BJ (cell line): ENCODE measurements at regions not wholly inside any gene's neighbourhood (a gene's known extent, or its start where the extent isn't known, plus 50 kb on each side); places are given as distances from the start of the nearest gene placed in this dataset.

Source experiments
- CTCF ChIA-PET: fragments of 350-600 bp; formaldehyde crosslinking; extraction: SDS; loops from one replicate; lab custom pipeline; 2021; ENCODE audit warnings: antibody characterized with exemption, inconsistent platforms; lab: Yijun Ruan, JAX
- POLR2A ChIA-PET: fragments of 300-600 bp; sonication (Branson Sonifier 250); formaldehyde crosslinking; extraction: SDS; loops from one replicate; lab custom pipeline; 2021; ENCODE audit warnings: antibody characterized with exemption; lab: Charles Lee
- DNase-seq: peaks from one replicate; pipeline ENCODE4 v3.0.0-alpha.2; 2011; ENCODE audit warnings: low read depth
- H3K27me3 ChIP-seq: 2 replicates; pipeline ENCODE4 v1.6.0; 2011; ENCODE audit warnings: low read length; ENCODE audit not compliant: control insufficient read depth, insufficient read depth
- H3K36me3 ChIP-seq: 2 replicates; pipeline ENCODE4 v1.5.1; 2011; ENCODE audit warnings: low read length; ENCODE audit not compliant: control insufficient read depth, insufficient read depth
- H3K4me3 ChIP-seq: 2 replicates; pipeline ENCODE4 v1.5.1; 2011; ENCODE audit warnings: low read depth, mild to moderate bottlenecking, control low read depth, low read length
- TF ChIP-seq, protein P1 (sequence below): IDR thresholded peaks from 2 replicates; pipeline ENCODE4 v1.5.1; 2011; ENCODE audit warnings: low read depth, mild to moderate bottlenecking, control low read depth, inconsistent platforms, low read length, moderate library complexity; ENCODE audit not compliant: insufficient read depth

DNA sequence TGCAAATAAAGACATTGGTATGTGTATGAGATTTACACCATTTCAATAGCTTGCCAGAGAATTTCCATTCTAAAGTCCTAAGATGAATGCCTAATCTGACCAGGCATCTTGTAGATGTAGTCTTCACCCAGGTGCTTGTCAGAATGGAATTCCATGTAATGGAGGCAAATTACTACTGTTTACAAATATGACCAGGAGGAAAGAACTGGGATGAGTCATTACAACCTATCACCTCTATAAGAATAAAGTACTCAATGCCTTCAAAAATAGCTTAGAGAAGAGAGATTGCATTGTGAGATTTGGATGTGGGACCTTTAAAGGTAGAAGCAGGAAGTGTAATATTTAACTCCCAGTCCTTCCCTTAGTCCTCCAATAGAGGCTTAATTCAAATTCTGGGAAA lies 507.0 kb upstream of the PTGER4 start:
- no peaks in the 10 kb centered on the region for H3K27me3 ChIP-seq
- no peaks in the 10 kb centered on the region for H3K36me3 ChIP-seq
- POLR2A ChIA-PET, result no interaction called here
- TF ChIP-seq, protein P1, sequence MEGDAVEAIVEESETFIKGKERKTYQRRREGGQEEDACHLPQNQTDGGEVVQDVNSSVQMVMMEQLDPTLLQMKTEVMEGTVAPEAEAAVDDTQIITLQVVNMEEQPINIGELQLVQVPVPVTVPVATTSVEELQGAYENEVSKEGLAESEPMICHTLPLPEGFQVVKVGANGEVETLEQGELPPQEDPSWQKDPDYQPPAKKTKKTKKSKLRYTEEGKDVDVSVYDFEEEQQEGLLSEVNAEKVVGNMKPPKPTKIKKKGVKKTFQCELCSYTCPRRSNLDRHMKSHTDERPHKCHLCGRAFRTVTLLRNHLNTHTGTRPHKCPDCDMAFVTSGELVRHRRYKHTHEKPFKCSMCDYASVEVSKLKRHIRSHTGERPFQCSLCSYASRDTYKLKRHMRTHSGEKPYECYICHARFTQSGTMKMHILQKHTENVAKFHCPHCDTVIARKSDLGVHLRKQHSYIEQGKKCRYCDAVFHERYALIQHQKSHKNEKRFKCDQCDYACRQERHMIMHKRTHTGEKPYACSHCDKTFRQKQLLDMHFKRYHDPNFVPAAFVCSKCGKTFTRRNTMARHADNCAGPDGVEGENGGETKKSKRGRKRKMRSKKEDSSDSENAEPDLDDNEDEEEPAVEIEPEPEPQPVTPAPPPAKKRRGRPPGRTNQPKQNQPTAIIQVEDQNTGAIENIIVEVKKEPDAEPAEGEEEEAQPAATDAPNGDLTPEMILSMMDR, result no peak
- H3K4me3 ChIP-seq, result no peak overlapping the region
- CTCF ChIA-PET, result no interaction called here
- DNase-seq, result no peak

DNA sequence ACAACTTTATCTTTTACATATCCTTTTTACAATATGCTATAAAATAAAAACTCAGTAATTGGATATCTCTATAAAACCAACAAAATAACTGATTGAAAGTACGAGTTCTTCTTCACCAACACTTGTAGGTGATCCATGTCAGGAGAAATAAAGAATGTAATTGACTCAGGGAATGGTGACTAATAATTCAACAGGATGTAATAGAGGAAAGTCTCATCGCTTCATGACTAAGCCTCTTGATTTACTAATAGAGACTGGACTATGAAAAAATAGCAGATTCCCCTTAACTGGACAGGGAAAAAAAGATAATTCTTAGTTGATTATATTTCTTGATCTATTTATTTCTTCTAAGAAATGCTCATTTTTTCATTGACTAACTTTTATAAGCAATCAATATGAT lies 507.7 kb upstream of the PTGER4 start:
- no peak for DNase-seq
- TF ChIP-seq, protein P1, result no peak
- Histone ChIP-seq H3K36me3 (no peaks in the 10 kb centered on the region), H3K4me3 (no peak overlapping the region), H3K27me3 (no peaks in the 10 kb centered on the region)
- POLR2A ChIA-PET, result no interaction called here
- CTCF ChIA-PET, result no interaction called here

DNA sequence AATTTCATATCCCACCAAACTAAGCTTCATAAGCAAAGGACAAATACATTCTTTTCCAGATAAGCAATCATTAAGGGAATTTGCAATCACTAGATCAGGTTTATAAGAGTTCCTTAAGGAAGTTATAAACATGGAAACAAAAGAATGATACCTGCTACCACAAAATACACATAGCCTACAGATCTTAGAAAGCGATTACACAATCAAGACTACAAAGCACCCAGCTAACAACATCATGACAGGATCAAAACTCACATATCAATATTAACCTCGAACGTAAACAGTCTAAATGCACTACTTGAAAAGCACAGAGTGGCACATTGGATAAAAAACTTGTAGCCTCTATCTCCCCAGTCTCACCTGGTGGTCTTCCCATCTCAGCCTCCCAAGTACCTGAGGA lies 512.4 kb upstream of the PTGER4 start:
- TF ChIP-seq, protein P1, result no peak
- no peaks in the 10 kb centered on the region for H3K36me3 ChIP-seq
- no peak overlapping the region for H3K4me3 ChIP-seq
- ChIA-PET CTCF (interaction anchor here (1.1 kb wide), 1 partner anchor 17 kb away, joined by 3 read pairs; no protein-coding TSS in a partner anchor), POLR2A (no interaction called here)
- H3K27me3 ChIP-seq, result no peaks in the 10 kb centered on the region
- DNase-seq, result no peak

DNA sequence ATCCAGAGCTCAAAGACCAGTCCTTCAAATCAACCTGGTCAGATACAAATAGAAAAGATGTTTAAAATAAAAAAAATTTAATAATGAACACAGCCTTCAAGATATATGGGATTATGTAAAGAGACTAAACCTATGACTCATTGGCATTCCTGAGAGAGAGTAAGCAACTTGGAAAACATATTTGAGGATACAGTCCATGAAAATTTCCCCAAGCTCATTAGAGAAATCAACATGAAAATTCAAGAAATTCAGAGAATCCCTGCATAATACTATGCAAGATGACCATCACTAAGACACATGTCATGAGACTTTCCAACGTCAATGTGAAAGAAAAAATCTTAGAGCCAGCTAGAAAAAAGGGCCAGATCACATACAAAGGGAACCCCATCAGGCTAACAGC lies 512.9 kb upstream of the PTGER4 start:
- CTCF ChIA-PET, result interaction anchor here (0.6 to 1.1 kb wide), 2 partner anchors 16 to 1858 kb away, joined by 3 read pairs; no protein-coding TSS in a partner anchor
- no peaks in the 10 kb centered on the region for H3K36me3 ChIP-seq

DNA sequence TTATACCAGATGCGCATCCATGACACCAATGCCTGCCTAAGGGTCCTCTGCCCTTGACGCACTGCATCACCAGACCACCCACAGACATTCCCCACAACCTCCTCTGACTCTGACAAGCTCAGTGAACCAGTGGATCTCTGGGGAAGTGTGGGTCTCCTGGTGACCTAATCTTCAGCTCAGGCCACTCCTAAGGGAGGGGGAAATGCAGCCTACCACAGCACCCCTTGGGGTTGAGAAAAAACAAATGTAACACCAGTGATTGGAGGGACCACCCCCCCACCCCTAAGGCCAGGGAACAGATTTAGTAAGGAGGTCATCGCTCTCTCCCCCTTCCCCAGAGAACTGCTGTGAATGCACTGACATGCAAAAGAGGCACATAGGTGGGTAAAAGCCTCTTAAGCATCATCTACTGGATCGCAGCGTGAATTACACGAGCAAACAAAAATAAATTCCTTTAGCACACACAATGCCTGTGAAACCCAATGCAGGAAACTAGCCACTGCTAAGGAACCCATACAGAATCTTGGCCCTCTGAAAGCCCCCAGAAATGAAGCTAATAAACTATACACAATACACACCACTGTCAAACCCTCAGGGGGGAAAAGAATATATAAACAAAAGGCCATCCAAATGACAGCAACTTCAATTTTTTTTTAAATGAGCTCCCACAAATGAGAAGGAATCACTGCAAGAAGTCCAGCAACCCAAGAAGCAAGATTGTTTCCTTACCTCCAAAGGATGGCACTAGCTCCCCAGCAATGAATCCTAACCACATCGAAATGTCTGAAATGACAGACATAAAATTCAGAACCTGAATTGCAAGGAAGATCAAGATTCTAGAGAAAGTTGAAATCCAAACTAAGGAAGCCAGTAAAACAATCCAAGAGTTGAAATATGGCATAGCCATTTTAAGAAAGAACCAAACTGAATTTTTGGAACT lies 513.7 kb upstream of the PTGER4 start:
- TF ChIP-seq, protein P1, result no peak
- H3K27me3 ChIP-seq, result no peaks in the 10 kb centered on the region
- DNase-seq, result no peak
- H3K36me3 ChIP-seq, result no peaks in the 10 kb centered on the region
- no peak overlapping the region for H3K4me3 ChIP-seq
- POLR2A ChIA-PET, result no interaction called here
- CTCF ChIA-PET, result interaction anchor here (0.6 to 1.1 kb wide), 3 partner anchors 16 to 1857 kb away, joined by 3 to 4 read pairs (median 3); no protein-coding TSS in a partner anchor

More for the DNA sequence above, 512.9 kb upstream of the PTGER4 start:
- H3K4me3 ChIP-seq, result no peak overlapping the region
- POLR2A ChIA-PET, result no interaction called here
- H3K27me3 ChIP-seq, result no peaks in the 10 kb centered on the region
- TF ChIP-seq, protein P1, result no peak
- DNase-seq, result no peak
